ENCODE measurements at regions not wholly inside any gene's neighbourhood (a gene's known extent, or its start where the extent isn't known, plus 50 kb on each side); places are given as distances from the start of the nearest gene placed in this dataset.

DNA sequence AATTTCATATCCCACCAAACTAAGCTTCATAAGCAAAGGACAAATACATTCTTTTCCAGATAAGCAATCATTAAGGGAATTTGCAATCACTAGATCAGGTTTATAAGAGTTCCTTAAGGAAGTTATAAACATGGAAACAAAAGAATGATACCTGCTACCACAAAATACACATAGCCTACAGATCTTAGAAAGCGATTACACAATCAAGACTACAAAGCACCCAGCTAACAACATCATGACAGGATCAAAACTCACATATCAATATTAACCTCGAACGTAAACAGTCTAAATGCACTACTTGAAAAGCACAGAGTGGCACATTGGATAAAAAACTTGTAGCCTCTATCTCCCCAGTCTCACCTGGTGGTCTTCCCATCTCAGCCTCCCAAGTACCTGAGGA is 512.4 kb upstream of the PTGER4 start:
- no peak for TF ChIP-seq EZH2 (IDR thresholded peaks at IDR 0.05; ENCODE audit: low read length, missing control alignments)
- TF ChIP-seq, protein P1, sequence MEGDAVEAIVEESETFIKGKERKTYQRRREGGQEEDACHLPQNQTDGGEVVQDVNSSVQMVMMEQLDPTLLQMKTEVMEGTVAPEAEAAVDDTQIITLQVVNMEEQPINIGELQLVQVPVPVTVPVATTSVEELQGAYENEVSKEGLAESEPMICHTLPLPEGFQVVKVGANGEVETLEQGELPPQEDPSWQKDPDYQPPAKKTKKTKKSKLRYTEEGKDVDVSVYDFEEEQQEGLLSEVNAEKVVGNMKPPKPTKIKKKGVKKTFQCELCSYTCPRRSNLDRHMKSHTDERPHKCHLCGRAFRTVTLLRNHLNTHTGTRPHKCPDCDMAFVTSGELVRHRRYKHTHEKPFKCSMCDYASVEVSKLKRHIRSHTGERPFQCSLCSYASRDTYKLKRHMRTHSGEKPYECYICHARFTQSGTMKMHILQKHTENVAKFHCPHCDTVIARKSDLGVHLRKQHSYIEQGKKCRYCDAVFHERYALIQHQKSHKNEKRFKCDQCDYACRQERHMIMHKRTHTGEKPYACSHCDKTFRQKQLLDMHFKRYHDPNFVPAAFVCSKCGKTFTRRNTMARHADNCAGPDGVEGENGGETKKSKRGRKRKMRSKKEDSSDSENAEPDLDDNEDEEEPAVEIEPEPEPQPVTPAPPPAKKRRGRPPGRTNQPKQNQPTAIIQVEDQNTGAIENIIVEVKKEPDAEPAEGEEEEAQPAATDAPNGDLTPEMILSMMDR (conservative IDR thresholded peaks at IDR 0.05 in 1 of 2, IDR thresholded peaks at IDR 0.05 in 1 of 2; ENCODE audit: low read depth in 1 of 2, low read length in 2 of 2): no peak

All from fibroblast of lung (primary cell).